BJ (cell line): ENCODE measurements at regions not wholly inside any gene's neighbourhood (a gene's known extent, or its start where the extent isn't known, plus 50 kb on each side); places are given as distances from the start of the nearest gene placed in this dataset.

Experiments used
- CTCF ChIA-PET: fragments of 350-600 bp; formaldehyde crosslinking; extraction: SDS; loops from one replicate; lab custom pipeline; 2021; ENCODE audit warnings: antibody characterized with exemption, inconsistent platforms; lab: Yijun Ruan, JAX
- POLR2A ChIA-PET: fragments of 300-600 bp; sonication (Branson Sonifier 250); formaldehyde crosslinking; extraction: SDS; loops from one replicate; lab custom pipeline; 2021; ENCODE audit warnings: antibody characterized with exemption; lab: Charles Lee
- DNase-seq: peaks from one replicate; pipeline ENCODE4 v3.0.0-alpha.2; 2011; ENCODE audit warnings: low read depth
- H3K27me3 ChIP-seq: 2 replicates; pipeline ENCODE4 v1.6.0; 2011; ENCODE audit warnings: low read length; ENCODE audit not compliant: control insufficient read depth, insufficient read depth
- H3K36me3 ChIP-seq: 2 replicates; pipeline ENCODE4 v1.5.1; 2011; ENCODE audit warnings: low read length; ENCODE audit not compliant: control insufficient read depth, insufficient read depth
- H3K4me3 ChIP-seq: 2 replicates; pipeline ENCODE4 v1.5.1; 2011; ENCODE audit warnings: low read depth, mild to moderate bottlenecking, control low read depth, low read length
- TF ChIP-seq, protein P1 (sequence below): IDR thresholded peaks from 2 replicates; pipeline ENCODE4 v1.5.1; 2011; ENCODE audit warnings: low read depth, mild to moderate bottlenecking, control low read depth, inconsistent platforms, low read length, moderate library complexity; ENCODE audit not compliant: insufficient read depth

DNA sequence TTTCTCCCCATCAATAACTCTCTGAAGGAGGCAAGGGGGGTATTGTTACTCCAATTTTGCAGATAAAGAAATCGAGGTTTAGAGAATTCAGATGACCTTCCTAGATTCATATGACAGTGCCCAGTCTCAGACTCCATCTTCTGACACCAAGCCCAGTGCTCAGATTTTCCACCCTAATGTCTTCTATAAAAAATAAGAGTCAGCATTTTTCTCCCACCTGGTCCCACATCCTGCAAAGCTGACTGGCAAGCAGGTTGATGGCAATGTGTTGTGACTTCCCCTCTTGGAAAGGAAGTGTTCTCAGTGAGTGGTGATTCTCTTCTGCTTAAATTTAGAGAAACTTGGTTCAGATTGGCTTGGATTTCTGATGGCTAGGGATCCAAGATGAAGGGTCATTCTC is 129.4 kb downstream of the SOX9 start:
- TF ChIP-seq, protein P1, sequence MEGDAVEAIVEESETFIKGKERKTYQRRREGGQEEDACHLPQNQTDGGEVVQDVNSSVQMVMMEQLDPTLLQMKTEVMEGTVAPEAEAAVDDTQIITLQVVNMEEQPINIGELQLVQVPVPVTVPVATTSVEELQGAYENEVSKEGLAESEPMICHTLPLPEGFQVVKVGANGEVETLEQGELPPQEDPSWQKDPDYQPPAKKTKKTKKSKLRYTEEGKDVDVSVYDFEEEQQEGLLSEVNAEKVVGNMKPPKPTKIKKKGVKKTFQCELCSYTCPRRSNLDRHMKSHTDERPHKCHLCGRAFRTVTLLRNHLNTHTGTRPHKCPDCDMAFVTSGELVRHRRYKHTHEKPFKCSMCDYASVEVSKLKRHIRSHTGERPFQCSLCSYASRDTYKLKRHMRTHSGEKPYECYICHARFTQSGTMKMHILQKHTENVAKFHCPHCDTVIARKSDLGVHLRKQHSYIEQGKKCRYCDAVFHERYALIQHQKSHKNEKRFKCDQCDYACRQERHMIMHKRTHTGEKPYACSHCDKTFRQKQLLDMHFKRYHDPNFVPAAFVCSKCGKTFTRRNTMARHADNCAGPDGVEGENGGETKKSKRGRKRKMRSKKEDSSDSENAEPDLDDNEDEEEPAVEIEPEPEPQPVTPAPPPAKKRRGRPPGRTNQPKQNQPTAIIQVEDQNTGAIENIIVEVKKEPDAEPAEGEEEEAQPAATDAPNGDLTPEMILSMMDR = no peak
- Histone ChIP-seq H3K4me3 (no peak overlapping the region), H3K36me3 (no peaks in the 10 kb centered on the region), H3K27me3 (no peaks in the 10 kb centered on the region; the same call in 1 of the 2 replicates)
- ChIA-PET CTCF (no interaction called here), POLR2A (no interaction called here)
- no peak for DNase-seq

DNA sequence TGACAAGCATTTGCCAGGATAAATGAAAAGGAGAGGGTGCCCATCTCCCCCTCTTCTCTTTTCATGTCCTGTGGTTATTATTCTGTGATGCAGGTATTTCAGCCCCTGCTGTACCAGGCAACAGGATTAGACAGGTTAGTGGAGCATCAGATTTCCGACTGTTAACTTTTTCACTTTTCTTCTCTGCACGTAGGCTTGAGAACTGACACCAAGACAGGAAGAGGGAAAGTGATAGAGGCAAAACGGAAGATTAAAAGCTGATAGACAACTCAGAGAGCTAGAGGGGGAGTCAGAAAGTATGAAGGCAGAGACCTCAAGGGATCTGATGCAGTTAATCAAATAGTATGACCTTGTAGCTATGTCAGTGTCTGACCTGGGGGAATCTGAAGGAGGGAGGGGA is 132.8 kb downstream of the SOX9 start:
- Histone ChIP-seq H3K36me3 (no peaks in the 10 kb centered on the region), H3K27me3 (no peaks in the 10 kb centered on the region; the same call in 1 of the 2 replicates), H3K4me3 (no peak overlapping the region)
- TF ChIP-seq, protein P1 = no peak
- POLR2A ChIA-PET = no interaction called here
- DNase-seq = no peak
- CTCF ChIA-PET = interaction anchor here (0.9 kb wide), 1 partner anchor 12 kb away, joined by 3 read pairs; no protein-coding TSS in a partner anchor

DNA sequence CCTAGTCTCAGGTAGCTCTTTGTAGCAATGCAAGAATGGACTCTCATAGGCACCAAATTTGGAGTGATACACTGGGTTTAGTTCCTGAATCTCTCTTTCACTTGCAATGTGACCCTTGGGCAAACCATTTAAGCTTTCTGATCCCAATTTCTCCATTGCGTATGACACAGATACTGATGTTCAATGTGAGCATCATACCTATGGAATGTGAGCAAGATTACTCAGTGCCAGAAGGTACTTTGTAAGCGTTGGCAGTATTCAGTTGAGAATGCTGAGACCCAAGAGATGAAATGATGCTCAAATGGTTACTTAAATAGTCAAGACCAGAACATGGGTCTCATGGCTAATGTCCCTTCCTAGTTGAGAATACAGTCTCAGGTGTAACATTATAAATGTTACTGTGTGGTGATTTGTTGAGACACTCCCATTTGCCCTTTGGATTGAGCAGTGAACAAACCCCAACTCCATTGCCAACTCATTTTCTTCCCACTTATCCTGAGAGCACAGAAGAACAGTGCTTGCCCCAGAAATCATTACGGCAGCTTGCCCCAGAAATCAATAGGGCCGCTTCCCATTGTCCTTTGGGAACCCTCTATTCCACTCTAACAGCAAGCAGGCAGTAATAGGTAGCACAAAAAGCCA is 134.1 kb downstream of the SOX9 start:
- Histone ChIP-seq H3K4me3 (no peak overlapping the region), H3K36me3 (no peaks in the 10 kb centered on the region), H3K27me3 (no peaks in the 10 kb centered on the region; the same call in 1 of the 2 replicates)
- TF ChIP-seq, protein P1 = no peak
- ChIA-PET POLR2A (no interaction called here), CTCF (no interaction called here)
- DNase-seq = no peak

DNA sequence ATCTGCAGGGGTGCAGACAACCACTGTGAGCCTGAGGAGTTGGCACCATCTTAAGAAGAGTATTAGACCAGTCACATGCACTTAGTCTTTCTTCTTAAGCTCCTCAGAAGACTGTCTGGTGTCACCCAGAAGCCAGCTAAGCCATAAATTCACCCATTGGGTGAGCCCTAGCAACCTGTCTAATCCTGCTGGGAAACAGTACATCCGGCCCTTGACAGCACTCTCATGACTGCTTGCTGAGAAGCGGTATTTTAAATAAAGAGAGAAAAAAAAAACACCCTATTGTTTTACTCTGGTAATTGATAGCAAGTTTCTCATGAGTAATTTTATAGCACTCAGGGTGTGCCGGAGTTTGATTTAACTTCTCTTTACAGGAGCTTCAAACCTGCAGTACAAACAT is 134.7 kb downstream of the SOX9 start:
- Histone ChIP-seq H3K36me3 (no peaks in the 10 kb centered on the region), H3K4me3 (no peak overlapping the region), H3K27me3 (no peaks in the 10 kb centered on the region; the same call in 1 of the 2 replicates)
- CTCF ChIA-PET = interaction anchor here (0.6 kb wide), 1 partner anchor 15 kb away, joined by 3 read pairs; no protein-coding TSS in a partner anchor
- POLR2A ChIA-PET = no interaction called here
- DNase-seq = no peak
- TF ChIP-seq, protein P1 = no peak

DNA sequence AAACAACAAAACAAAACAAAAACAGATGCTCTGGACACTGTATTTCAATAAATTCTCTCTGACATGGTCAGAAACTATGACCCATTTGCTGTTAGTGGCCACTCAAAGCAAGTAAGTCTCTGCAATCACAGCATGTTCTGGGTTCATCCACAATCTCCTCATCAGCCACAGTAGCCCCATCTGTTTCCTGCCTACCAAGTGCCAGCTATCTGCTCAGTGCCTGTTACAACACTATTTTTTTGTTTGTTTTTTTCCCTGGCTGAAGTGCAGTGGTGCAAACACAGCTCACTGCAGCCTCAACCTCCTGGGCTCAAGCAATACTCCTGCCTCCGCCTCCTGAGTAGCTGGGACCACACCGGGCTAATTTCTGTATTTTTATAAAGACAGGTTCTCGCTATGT is 137.9 kb downstream of the SOX9 start:
- no peak for DNase-seq
- TF ChIP-seq, protein P1 = no peak
- ChIA-PET POLR2A (no interaction called here), CTCF (no interaction called here)
- H3K36me3 ChIP-seq = no peaks in the 10 kb centered on the region
- no peak overlapping the region for H3K4me3 ChIP-seq
- no peaks in the 10 kb centered on the region; the same call in 1 of the 2 replicates for H3K27me3 ChIP-seq
